LNCAP (cell line): ENCODE measurements at regions not wholly inside any gene's neighbourhood (a gene's known extent, or its start where the extent isn't known, plus 50 kb on each side); places are given as distances from the start of the nearest gene placed in this dataset.

Experiments
- TF ChIP-seq, protein P1 (sequence below): fragments of 450-650 bp; IDR thresholded peaks from 2 replicates; pipeline ENCODE4 v1.5.1; 2017; ENCODE audit warnings: mild to moderate bottlenecking

- TF ChIP-seq, protein P1, sequence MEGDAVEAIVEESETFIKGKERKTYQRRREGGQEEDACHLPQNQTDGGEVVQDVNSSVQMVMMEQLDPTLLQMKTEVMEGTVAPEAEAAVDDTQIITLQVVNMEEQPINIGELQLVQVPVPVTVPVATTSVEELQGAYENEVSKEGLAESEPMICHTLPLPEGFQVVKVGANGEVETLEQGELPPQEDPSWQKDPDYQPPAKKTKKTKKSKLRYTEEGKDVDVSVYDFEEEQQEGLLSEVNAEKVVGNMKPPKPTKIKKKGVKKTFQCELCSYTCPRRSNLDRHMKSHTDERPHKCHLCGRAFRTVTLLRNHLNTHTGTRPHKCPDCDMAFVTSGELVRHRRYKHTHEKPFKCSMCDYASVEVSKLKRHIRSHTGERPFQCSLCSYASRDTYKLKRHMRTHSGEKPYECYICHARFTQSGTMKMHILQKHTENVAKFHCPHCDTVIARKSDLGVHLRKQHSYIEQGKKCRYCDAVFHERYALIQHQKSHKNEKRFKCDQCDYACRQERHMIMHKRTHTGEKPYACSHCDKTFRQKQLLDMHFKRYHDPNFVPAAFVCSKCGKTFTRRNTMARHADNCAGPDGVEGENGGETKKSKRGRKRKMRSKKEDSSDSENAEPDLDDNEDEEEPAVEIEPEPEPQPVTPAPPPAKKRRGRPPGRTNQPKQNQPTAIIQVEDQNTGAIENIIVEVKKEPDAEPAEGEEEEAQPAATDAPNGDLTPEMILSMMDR, result no peak
Observed at GRCh38 chr3:82157952-82158351, 396.5 kb upstream of the GBE1 start.

DNA sequence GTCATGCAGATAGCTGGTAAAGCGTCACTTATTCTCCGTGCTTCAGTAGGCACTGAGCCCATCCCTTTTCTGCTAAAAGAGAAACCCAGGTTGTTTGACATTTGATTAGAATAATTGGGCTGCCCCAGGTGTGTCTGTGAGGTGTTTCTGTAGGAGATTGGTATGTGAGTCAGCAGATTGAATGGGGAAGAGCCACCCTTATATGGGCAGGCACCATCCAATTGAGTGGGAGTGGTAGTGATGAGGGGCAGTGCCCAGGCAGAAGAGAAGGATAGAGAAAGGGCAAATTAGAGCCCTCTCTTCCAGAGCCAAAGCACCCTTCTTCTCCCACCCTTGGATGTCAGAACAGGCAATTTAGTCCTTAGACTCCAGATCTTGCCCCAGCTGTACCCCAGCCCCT lies 384.3 kb upstream of the GBE1 start:
- TF ChIP-seq, protein P1, result no peak

- TF ChIP-seq, protein P1, result no peak
Observed at GRCh38 chr3:82144811-82145210, 383.4 kb upstream of the GBE1 start.

DNA sequence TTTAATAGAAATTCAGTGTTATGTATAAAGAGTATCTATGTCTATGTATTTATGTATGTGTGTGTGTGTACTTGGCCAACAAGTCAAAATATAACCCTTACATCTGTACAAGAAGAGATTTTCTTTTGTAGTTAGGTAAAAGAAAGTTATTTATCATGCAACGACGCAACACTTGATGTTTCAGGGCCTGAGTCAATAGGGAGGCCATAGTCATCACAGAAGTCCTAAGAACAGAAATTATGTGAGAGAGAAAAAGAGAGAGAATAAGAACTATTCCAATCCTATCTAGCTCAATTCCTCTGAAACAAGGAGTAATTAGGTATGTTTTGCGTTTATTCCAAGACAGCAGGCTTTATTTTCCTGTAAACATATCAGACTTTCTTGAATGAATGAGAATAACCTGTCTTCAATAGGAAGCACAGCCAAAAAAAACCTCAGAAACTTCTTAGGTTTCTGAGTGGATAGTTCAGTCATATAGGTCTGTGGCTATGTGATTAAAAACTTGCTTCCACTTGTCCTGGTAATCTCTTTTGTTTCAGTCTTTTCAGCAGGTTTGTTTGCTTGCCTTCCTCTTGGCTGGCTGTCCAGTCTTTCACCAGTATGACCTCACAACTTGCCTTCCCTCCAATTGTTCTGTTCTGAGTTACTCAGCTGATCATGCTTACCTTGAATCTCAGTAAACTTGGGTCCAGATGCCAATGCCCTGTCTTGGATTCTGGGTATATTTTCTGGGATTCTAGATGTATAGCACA lies 382.4 kb upstream of the GBE1 start:
- TF ChIP-seq, protein P1, result no peak

DNA sequence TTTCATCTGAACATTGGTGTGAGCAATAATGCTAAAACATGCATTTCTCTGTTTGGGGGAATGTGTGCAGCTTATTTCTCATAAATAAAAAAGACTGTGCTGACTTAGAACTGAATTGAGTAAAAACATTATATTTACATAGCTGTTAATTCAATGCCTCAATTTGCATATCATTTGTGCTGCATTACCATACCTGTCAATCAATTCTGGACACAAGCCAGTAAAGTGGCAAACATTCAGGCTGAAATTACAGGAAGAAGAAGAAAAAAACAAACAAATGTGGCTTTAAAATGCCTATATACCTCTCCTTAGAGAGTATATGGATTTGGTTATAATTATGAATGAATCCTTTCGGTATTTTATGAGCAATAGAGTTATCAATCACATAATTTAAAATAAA lies 380.1 kb upstream of the GBE1 start:
- TF ChIP-seq, protein P1, result no peak

DNA sequence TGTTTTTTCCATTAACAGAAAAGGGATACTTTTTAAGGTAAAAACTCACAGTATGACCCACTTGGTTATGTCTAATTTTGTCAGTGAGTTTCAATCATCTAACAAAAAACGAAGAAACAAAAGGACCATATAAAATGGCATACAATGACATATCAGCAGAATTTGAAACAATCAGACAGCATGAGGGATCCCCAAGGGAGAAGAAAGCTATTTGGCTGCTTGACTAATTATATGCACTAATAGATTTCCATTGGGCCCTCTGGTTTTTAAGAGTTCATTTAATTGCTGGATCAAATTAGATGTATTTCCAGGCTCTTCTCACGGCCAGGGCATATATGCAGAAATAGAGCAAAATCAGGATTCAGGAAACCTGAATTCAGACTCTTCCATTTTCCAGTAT lies 376.4 kb upstream of the GBE1 start:
- TF ChIP-seq, protein P1, result no peak

DNA sequence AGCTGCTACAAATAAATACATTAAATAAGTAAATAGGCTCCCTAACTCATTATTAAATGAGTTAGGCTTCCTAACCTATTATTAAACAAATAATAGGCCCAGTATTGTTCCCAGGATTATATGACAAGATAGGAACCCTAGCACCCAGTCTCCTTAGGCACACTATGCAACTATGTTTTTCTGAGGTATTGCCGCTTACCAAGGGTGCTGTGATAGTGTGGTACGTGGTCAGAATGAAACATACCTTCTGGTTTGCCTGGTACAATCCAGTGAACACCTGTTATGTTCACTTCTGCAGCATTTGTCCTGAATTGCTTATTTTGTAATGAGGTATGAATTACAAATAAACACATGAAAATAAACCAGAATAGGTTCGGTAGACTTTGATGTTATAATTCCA lies 375.6 kb upstream of the GBE1 start:
- TF ChIP-seq, protein P1, result no peak
